HepG2 (cell line): ENCODE measurements at regions not wholly inside any gene's neighbourhood (a gene's known extent, or its start where the extent isn't known, plus 50 kb on each side); places are given as distances from the start of the nearest gene placed in this dataset.

Experiments used
- ATAC-seq: fragments of 200-7000 bp; cut with Tn5 transposase; 3 replicates; pipeline ENCODE4 v1.9.1; 2020; ENCODE audit warnings: mild to moderate bottlenecking, moderate library complexity
- BruUV-seq: library from RNA; stranded (reverse); fragments of 400-500 nt; replicated peaks from 2 replicates; lab custom pipeline; 2021; lab: Mats Ljungman, UMichigan
- CTCF ChIA-PET: fragments of 300-600 bp; formaldehyde crosslinking; extraction: SDS; loops from one replicate; lab custom pipeline; 2021; ENCODE audit warnings: low total read pairs, inconsistent platforms, low intra/inter-chr PET ratio; lab: Yijun Ruan, JAX
- POLR2A ChIA-PET: fragments of 350-600 bp; sonication (Branson Sonifier 250); formaldehyde crosslinking; loops from one replicate; lab custom pipeline; 2020; ENCODE audit warnings: antibody characterized with exemption, inconsistent platforms; lab: Yijun Ruan, JAX
- DNase-seq: peaks from one replicate; pipeline ENCODE4 v3.0.0-alpha.2; 2015; ENCODE audit warnings: low spot score
- FAIRE-seq: peaks from 3 replicates; lab custom pipeline; 2011; peaks lifted over from hg19 to GRCh38; lab: Jason Lieb, UNC
- H2AFZ ChIP-seq: one replicate; pipeline ENCODE4 v1.6.1; 2011; ENCODE audit warnings: low read length, inconsistent platforms
- H3K27ac ChIP-seq: fragments of 300-600 bp; 3 replicates; pipeline ENCODE4 v1.8.0; 2011; ENCODE audit warnings: mixed run types, mild to moderate bottlenecking, mixed read lengths, low read length, inconsistent platforms; ENCODE audit not compliant: insufficient read depth; ENCODE audit errors: extremely low read length
- H3K27me3 ChIP-seq, 2 experiments: fragments of 200-600 bp in 1 of 2; 2 replicates in 1 of 2; 3 replicates in 1 of 2; pipeline versions ENCODE4 v1.6.0 to v1.8.0; 2011; ENCODE audit warnings: low read length in 2 of 2, mild to moderate bottlenecking in 2 of 2, moderate library complexity in 2 of 2, inconsistent platforms in 1 of 2; ENCODE audit not compliant: insufficient read depth in 2 of 2, control insufficient read depth in 1 of 2
- H3K36me3 ChIP-seq, 2 experiments: fragments of 200-600 bp in 1 of 2; replicated peaks in 1 of 2; 2 replicates in 1 of 2; 3 replicates in 1 of 2; pipeline versions ENCODE4 v1.5.1 to v1.8.0; 2011; ENCODE audit warnings: low read length in 2 of 2, inconsistent platforms in 1 of 2; ENCODE audit not compliant: insufficient read depth in 2 of 2, control insufficient read depth in 1 of 2
- H3K4me1 ChIP-seq: 2 replicates; pipeline ENCODE4 v1.5.1; 2012; ENCODE audit warnings: low read length, inconsistent platforms; ENCODE audit not compliant: insufficient read depth
- H3K4me2 ChIP-seq: 2 replicates; pipeline ENCODE4 v1.6.0; 2011; ENCODE audit warnings: low read depth, low read length, inconsistent platforms
- H3K4me3 ChIP-seq, 3 experiments: fragments of 200-600 bp in 1 of 3; sonication (generic), shearing (Covaris generic) in 1 of 3; replicated peaks in 1 of 3; 2 replicates each; pipeline ENCODE4 v1.5.1; 2011 to 2016; ENCODE audit warnings: low read length in 3 of 3, inconsistent platforms in 2 of 3, low read depth in 2 of 3, mild to moderate bottlenecking in 2 of 3, control low read depth in 1 of 3, mixed read lengths in 1 of 3; ENCODE audit not compliant: insufficient read depth in 1 of 3
- H3K79me2 ChIP-seq: one replicate; pipeline ENCODE4 v1.6.1; 2011; ENCODE audit warnings: low read length, inconsistent platforms; ENCODE audit not compliant: insufficient read depth
- H3K9ac ChIP-seq: 2 replicates; pipeline ENCODE4 v1.6.0; 2011; ENCODE audit warnings: mild to moderate bottlenecking, low read depth, low read length, inconsistent platforms; ENCODE audit not compliant: insufficient read depth
- H3K9me3 ChIP-seq: 2 replicates; pipeline ENCODE4 v1.5.1; 2012; ENCODE audit warnings: mild to moderate bottlenecking, low read length
- H4K20me1 ChIP-seq: 2 replicates; pipeline ENCODE4 v1.6.0; 2011; ENCODE audit warnings: inconsistent platforms, mild to moderate bottlenecking, low read length, moderate library complexity; ENCODE audit not compliant: insufficient read depth
- ADNP ChIP-seq: sonication (generic); formaldehyde crosslinking; IDR thresholded peaks from 2 replicates; pipeline ENCODE4 v1.4.0; 2020; ENCODE audit warnings: missing genetic modification reagents
- ATF1 ChIP-seq: IDR thresholded peaks from 2 replicates; pipeline ENCODE4 v1.6.1; 2016; ENCODE audit warnings: mild to moderate bottlenecking, control low read depth
- CENPBD1 ChIP-seq: sonication (generic); formaldehyde crosslinking; IDR thresholded peaks from 2 replicates; pipeline ENCODE4 v1.8.0; 2022; ENCODE audit warnings: missing genetic modification reagents, low read depth, mild to moderate bottlenecking, borderline replicate concordance
- HNRNPH1 ChIP-seq: fragments of 200-400 bp; formaldehyde crosslinking; optimal IDR thresholded peaks from 2 replicates; pipeline ENCODE3; 2017; ENCODE audit warnings: mild to moderate bottlenecking, low read depth, low read length
- LRRFIP1 ChIP-seq: sonication (generic); formaldehyde crosslinking; conservative IDR thresholded peaks from 2 replicates; pipeline ENCODE4 v1.4.0; 2020; ENCODE audit warnings: missing genetic modification reagents
- PATZ1 ChIP-seq: sonication (generic); formaldehyde crosslinking; IDR thresholded peaks from 2 replicates; pipeline ENCODE4 v1.4.0; 2020; ENCODE audit warnings: missing genetic modification reagents
- PBX2 ChIP-seq: IDR thresholded peaks from 2 replicates; pipeline ENCODE4 v1.6.1; 2016; ENCODE audit warnings: control low read depth
- PHF8 ChIP-seq: sonication (generic); formaldehyde crosslinking; IDR thresholded peaks from 2 replicates; pipeline ENCODE4 v1.5.0; 2020; ENCODE audit warnings: missing genetic modification reagents
- REXO4 ChIP-seq: sonication (generic); formaldehyde crosslinking; IDR thresholded peaks from 2 replicates; pipeline ENCODE4 v1.8.0; 2022; ENCODE audit warnings: missing genetic modification reagents, mild to moderate bottlenecking, borderline replicate concordance
- SRF ChIP-seq: IDR thresholded peaks from 2 replicates; pipeline ENCODE4 v1.6.1; 2011; ENCODE audit warnings: mild to moderate bottlenecking, low read depth, low read length, moderate library complexity
- TCF7L2 ChIP-seq: IDR thresholded peaks from 2 replicates; pipeline ENCODE4 v1.6.1; 2011; ENCODE audit warnings: mild to moderate bottlenecking, low read depth, low read length, moderate library complexity
- ZBTB33 ChIP-seq: sonication (generic); formaldehyde crosslinking; IDR thresholded peaks from 2 replicates; pipeline ENCODE4 v1.4.0; 2020; ENCODE audit warnings: missing genetic modification reagents
- ZNF10 ChIP-seq: sonication (generic); formaldehyde crosslinking; IDR thresholded peaks from 2 replicates; pipeline ENCODE4 v1.4.0; 2020; ENCODE audit warnings: mild to moderate bottlenecking, low read depth, missing genetic modification reagents, borderline replicate concordance
- ZNF232 ChIP-seq: sonication (generic); formaldehyde crosslinking; IDR thresholded peaks from 2 replicates; pipeline ENCODE4 v1.4.0; 2020; ENCODE audit warnings: missing genetic modification reagents, borderline replicate concordance
- ZNF776 ChIP-seq: sonication (generic); formaldehyde crosslinking; IDR thresholded peaks from 2 replicates; pipeline ENCODE4 v1.4.0; 2020; ENCODE audit warnings: mild to moderate bottlenecking, missing genetic modification reagents
- WGBS: methylation state at CpG from one replicate; pipeline ENCODE4 v1.1.6; 2017; ENCODE audit warnings: low lambda C conversion rate; 5-methylcytosine and 5-hydroxymethylcytosine counted together
- in situ Hi-C: cut with HindIII; loops from 2 replicates; pipeline ENCODE4 v1.10.0; 2017; ENCODE audit warnings: low pct_unique_long_range_greater_than_20kb; ENCODE audit not compliant: extremely low pct_ligation_motif_present
- intact Hi-C: fragments of 100-400 bp; cut with micrococcal nuclease; formaldehyde crosslinking; loops from one replicate; pipeline ENCODE4 v1.10.0; 2022; ENCODE audit not compliant: unreplicated experiment

- intact Hi-C loops, result loop anchor here (5.0 kb wide), 1 partner anchor 763 kb away; no protein-coding TSS in a partner anchor
- H3K27ac ChIP-seq, result no peak overlapping the region
- in situ Hi-C loops, result no loop called here
- no peaks in the 10 kb centered on the region for H3K36me3 ChIP-seq
- WGBS, result 0% methylated on average over 3 of the region's 3 CpGs
- DNase-seq, result no peak
- BruUV-seq, result no TSS peak
- H3K4me1 ChIP-seq, result no peaks in the 10 kb centered on the region
- TF ChIP-seq ZNF232 (CRISPR knock-in tag) (no peak), LRRFIP1 (CRISPR knock-in tag) (no peak), SRF (no peak), TCF7L2 (no peak), ZBTB33 (CRISPR knock-in tag) (no peak), ZNF776 (no peak), CENPBD1 (CRISPR knock-in tag) (no peak), ADNP (CRISPR knock-in tag) (no peak), HNRNPH1 (no peak), REXO4 (CRISPR knock-in tag) (no peak), ZNF10 (CRISPR knock-in tag) (no peak), PATZ1 (CRISPR knock-in tag) (no peak), PBX2 (CRISPR knock-in tag) (no peak), PHF8 (no peak), ATF1 (CRISPR knock-in tag) (no peak)
- TF ChIP-seq, all 625 proteins: peak for 0
- H3K4me2 ChIP-seq, result no peak overlapping the region
- H2AFZ ChIP-seq, result no peak overlapping the region
- H3K4me3 ChIP-seq, result no peak overlapping the region
- 0 out of 2 replicates have a peak, but pooled peaks cover 2% of the 10 kb centered on the region for H3K9me3 ChIP-seq
- FAIRE-seq (no peak), ATAC-seq (no peak)
- ChIA-PET CTCF (no interaction called here), POLR2A (no interaction called here)
- H3K9ac ChIP-seq, result no peak overlapping the region
- no peaks in the 10 kb centered on the region for H3K79me2 ChIP-seq
- no peaks in the 10 kb centered on the region for H4K20me1 ChIP-seq
- 0 out of 5 replicates have a peak, but pooled peaks cover 0 to 3% of the 10 kb centered on the region in 2 experiments for H3K27me3 ChIP-seq
These were observed 231.5 kb downstream of the TRIML1 start for GRCh38 chr4:188370777-188371176.
